ENCODE measurements at regions not wholly inside any gene's neighbourhood (a gene's known extent, or its start where the extent isn't known, plus 50 kb on each side); places are given as distances from the start of the nearest gene placed in this dataset.

DNA sequence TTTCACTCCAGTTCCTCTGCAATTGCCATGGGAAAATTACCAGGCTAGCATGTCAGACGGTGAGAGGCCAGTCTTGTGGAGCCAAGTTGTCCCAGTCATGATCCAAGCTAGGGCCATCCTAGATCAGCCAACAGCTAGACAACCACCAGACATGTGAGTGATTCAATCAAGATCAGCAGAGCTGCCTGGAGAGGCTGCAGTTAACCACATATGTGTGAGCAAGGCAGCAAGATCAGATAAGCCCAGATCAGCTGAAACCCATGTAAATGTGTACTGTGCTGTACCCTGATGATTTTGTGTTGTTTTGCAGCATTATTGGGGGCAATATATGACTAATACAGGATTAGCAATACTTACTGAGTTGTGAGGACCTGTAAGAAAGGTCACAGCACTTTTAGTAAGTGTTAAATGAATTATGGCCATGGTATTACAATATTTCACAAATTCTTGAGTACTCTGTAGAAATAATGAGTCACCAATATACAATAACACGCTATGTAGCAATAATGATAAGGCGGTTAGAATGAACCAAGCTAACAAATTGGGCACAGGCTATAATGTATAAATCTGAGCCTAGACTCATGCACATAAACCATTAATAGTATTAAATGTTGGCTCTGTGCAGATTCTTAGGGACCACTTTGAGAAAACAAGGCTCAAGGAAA lies 91.4 kb downstream of the SUDS3 start:
- no peak for DNase-seq

- DNase-seq = no peak
Observed at GRCh38 chr12:118472940-118473339, 96.6 kb downstream of the SUDS3 start.

DNA sequence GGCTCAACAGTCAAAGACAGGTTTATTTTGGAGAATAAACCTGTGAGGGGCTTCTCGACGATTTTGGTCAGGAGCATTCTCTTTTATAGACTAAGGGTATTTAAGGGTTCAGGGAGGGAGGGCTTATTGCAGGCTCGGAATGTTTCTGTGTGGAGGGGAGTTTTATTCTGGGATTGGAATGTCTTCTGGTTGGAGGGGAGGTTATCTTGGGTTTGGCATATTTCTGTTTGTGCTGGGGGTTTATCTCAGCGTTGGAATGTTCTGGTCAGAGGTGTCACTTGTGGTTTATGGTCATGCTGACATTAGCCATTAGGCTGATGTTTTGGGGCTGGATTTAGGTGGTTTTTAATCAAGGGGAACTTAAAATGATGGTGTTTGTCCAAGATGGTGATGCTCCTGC lies 103.9 kb downstream of the SUDS3 start:
- DNase-seq = no peak

GRCh38 chr12:118488034-118488433 lies 111.7 kb downstream of the SUDS3 start:
- no peak for DNase-seq

GRCh38 chr12:118493962-118494361 lies 117.6 kb downstream of the SUDS3 start:
- DNase-seq = no peak

DNA sequence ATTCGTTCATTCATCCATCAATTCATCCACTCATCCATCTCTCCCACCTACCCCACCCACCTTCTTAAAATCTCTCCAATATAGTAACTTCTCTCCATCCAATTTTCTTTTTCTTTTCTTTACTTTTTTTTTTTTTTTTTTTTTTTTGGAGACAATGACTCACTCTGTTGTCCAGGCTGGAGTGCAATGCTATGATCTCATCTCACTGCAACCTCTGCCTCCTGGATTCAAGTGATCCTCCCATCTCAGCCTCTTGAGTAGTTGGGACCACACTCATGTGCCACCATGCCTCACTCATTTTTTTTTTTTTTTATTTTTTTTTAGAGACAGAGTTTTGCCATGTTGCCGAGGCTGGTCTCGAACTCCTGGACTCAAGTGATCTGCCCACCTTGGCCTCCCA lies 118.4 kb downstream of the SUDS3 start:
- DNase-seq = no peak

GRCh38 chr12:118495296-118495695 lies 118.9 kb downstream of the SUDS3 start:
- DNase-seq = no peak

- no peak for DNase-seq
Observed at GRCh38 chr12:118498171-118498570, 121.8 kb downstream of the SUDS3 start.

DNA sequence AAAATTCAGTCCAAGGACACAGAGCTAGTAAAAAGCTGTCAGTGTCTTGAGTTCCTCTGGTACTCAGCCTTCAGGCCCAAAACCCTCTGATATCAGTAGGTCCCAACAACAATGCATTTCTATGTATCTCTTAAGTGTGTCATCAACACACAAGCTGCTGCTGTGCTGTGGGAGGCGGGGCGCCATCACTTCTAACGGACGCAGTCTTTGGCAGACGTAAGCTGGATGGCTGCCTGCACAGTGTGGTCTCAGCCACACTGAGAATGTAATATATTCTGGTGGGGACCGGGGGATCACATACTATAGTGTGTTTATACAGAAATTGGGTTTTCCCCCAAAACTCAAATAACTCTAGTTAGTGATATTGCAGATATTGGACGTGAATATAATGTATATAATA lies 123.9 kb downstream of the SUDS3 start:
- DNase-seq = no peak

DNA sequence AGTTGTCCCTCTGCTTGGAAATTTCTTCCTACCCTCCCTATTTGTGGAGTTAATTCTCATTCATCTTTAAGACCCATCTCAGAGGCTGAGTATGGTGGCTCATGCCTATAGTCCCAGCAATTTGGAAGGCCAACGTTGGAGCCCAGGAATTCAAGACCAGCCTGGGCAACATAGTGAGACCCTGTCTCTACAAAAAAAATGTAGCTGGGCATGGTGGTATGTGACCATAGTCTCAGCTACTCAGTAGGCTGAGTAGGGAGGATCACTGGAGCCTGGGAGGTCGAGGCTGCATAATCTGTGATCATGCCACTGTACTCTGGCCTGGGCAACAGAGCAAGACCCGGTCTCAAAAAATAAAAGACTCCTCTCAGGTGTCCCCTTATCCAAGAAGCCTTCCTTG lies 125.1 kb downstream of the SUDS3 start:
- no peak for DNase-seq

DNA sequence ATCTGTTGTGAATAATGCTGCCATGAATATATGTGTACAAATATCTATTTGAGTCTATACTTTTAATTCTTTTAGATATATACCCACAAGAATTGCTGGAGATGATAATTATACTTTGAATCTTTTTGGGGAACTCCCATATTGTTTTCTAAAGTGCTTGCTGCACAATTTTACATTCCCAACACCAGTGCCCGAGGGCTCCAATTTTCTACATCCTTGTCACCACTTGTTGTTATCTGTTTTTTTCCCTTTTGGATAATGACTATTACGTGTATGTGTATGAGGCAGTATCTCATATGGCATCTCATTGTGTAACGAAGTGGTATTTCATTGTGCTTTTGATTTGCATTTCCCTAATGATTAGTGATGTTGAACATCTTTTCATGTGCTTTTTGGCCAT lies 127.1 kb downstream of the SUDS3 start:
- DNase-seq = no peak

DNA sequence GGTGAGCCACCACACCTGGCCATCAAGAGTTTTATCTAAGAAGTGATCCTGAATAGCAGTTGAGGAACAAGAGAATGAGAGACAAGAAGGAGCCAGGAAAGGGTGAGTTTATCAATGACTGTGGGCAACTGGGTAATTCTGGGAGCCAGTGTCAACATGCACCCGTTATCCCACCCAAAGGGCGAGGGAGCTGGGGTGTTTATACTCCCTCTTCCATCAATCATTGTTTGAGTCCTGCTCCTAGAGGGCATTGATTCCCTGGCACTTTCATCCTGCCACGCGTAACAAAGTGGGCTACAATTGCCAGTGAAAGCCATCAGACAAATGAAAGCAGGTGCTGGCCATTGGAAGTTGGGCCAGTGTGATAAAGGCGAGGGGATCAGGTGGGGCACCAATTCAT lies 136.3 kb downstream of the SUDS3 start:
- DNase-seq = no peak

GRCh38 chr12:118513611-118514010 lies 137.3 kb downstream of the SUDS3 start:
- no peak for DNase-seq

DNA sequence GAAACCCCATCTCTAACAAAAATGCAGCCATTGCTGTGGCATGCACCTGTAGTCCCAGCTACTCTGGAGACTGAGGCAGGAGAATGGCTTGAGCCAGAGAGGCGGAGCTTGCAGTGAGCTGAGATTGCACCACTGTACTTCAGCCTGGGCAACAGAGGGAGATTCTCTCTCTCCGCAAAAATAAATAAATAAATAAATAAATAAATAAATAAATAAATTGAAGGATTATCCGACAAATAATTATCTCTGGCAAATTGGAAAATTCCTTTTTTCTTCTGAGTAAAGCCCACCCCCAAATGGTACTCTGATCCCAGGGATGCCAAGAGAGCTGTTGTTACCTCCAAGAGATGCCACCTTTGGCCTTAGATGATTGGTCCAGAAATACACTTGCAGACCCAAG lies 137.9 kb downstream of the SUDS3 start:
- DNase-seq = no peak

DNA sequence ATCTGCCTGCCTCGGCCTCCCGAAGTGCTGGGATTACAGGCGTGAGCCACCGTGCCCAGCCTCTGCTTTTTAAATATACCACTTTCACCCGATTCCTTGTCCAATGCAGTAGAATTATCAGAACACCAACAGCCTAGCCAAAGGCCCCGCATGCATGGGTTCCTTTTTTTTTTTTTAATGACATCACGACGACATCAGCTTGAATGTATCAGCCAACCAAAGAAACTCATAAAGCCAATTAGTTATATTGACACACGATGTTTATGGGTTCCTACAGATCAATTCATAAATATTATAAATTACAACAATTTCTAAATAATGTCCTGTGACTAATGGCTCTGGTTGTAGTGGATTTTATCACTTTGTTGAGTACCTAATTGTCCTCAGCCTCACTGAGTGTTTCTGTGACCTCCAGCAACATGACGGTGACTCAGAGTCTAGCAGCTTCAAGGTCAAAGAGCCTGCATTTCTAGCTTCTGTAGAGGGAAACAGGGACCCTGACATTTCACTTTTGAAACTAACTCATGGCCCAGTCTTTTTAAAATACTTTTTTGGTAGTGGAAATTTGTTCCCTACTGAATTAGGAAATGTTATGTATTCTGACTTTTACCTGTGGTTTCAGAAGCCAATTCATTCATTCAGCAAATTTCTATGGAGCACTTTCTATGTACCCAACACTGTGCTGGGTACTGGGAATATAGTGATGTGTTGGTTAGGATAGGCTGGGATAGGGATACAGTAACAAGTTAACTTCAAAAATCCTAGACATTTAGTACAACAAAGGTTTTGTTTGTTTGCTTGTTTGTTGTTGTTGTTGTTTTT lies 144.1 kb downstream of the SUDS3 start:
- no peak for DNase-seq

DNA sequence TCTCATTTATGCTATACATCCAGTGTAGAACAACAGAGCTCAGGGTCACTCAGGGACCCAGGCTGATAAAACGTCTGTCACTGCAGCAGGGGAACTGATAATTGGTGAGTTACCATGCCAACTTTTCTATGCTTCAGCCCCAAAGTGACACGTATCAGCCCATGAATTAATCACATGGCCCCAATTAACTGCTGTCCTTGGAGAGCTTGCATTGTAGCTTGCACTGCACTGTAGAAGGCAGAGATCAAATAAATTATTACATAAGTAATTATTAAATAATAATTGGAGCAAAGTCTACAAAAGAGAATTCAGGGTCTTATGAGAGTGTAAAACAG lies 144.6 kb downstream of the SUDS3 start:
- no peak for DNase-seq

DNA sequence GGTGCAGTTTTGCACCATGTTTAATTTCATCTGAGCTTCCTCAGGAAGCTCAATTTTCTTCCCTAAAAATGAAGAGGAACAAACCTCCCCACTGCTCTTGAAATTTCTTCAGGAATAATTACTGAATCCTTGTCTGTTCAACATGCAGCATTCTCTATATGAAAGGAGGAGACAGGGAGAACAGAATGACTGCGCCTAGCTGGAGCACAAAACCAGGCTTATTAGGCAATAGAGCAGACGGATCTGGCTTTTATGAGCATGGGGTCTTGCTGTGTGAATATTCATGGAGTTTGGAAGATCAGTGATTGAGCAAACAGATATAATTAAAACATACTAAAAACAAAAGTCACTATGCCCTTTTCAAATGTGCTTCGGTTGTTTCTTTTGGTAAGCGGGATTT lies 148.1 kb downstream of the SUDS3 start:
- no peak for DNase-seq

GRCh38 chr12:118525216-118525615 lies 148.9 kb downstream of the SUDS3 start:
- no peak for DNase-seq

- DNase-seq = no peak
Observed at GRCh38 chr12:118526255-118527095, 150.1 kb downstream of the SUDS3 start.

DNA sequence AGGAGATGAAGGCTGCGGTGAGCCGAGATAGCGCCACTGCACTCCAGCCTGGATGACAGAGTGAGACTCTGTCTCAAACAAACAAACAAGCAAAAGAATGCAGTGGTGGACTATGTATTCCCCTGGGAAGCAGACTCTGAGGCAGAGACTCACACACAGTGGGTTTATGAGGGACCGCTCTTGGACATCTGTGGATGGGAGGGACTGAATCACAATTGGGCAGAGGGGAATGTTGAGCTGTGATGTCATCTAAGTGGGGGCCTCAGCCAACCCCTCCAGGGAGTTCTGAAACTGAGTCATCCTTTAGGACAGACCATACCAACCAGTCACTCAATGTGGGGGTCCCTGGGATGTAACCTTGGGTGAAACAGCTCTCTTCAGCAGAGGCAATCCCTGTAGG lies 151.0 kb downstream of the SUDS3 start:
- DNase-seq = no peak

- DNase-seq = no peak
Observed at GRCh38 chr12:118528625-118529024, 152.3 kb downstream of the SUDS3 start.

DNA sequence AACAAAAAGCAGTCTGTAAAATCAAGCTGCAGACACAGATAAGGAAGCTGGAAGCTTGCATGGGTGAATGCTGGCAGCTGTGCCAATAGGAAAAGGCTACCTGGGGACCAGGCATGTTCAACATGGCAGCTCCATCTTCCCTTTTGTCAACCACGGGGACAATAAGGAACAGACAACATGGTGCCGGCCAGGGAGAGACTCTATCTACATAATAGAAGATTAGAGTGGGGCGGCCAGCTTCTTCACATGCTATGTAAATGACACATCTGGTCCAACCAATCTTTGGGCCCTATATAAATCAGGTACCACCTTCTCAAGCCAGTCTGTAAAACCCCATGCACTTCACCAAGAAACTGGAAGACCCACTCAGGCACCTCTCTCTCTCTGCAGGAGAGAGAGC lies 157.6 kb downstream of the SUDS3 start:
- DNase-seq = no peak

GRCh38 chr12:118536306-118536906 lies 160.1 kb downstream of the SUDS3 start:
- no peak for DNase-seq

Data from NCI-H187 treated with DMSO at 0.1 percent for 48 hours (cell line).